Parathyroid adenoma (tissue), 2 donors: ENCODE measurements at regions not wholly inside any gene's neighbourhood (a gene's known extent, or its start where the extent isn't known, plus 50 kb on each side); places are given as distances from the start of the nearest gene placed in this dataset.
A peak's percentile ranks its signal among the peaks of the same experiment; 100 is the strongest.

Experiments used
- H2AFZ ChIP-seq: fragments of 300-600 bp; sonication (generic); one replicate; pipeline ENCODE4 v1.7.0; 2017; ENCODE audit warnings: antibody characterized with exemption, mild to moderate bottlenecking
- H3K27ac ChIP-seq: fragments of 300-600 bp; sonication (generic); one replicate; pipeline ENCODE4 v1.7.0; 2017
- H3K27me3 ChIP-seq: fragments of 300-600 bp; sonication (generic); one replicate; pipeline ENCODE4 v1.7.0; 2017; ENCODE audit warnings: low read length; ENCODE audit not compliant: control insufficient read depth, insufficient read depth
- H3K36me3 ChIP-seq: fragments of 300-600 bp; sonication (generic); one replicate; pipeline ENCODE4 v1.7.0; 2017; ENCODE audit warnings: low read length; ENCODE audit not compliant: control insufficient read depth, insufficient read depth
- H3K4me1 ChIP-seq: fragments of 300-600 bp; sonication (generic); one replicate; pipeline ENCODE4 v1.7.0; 2017; ENCODE audit warnings: control low read depth
- H3K4me2 ChIP-seq: fragments of 300-600 bp; sonication (generic); one replicate; pipeline ENCODE4 v1.7.0; 2017; ENCODE audit warnings: low read length
- H3K4me3 ChIP-seq: fragments of 300-600 bp; sonication (generic); one replicate; pipeline ENCODE4 v1.7.0; 2017; ENCODE audit warnings: low read depth, low read length
- H3K79me2 ChIP-seq: fragments of 300-600 bp; sonication (generic); one replicate; pipeline ENCODE4 v1.7.0; 2017; ENCODE audit warnings: control low read depth
- H3K9ac ChIP-seq: fragments of 300-600 bp; sonication (generic); one replicate; pipeline ENCODE4 v1.7.0; 2017; ENCODE audit warnings: mild to moderate bottlenecking
- H3K9me3 ChIP-seq: fragments of 300-600 bp; sonication (generic); one replicate; pipeline ENCODE4 v1.7.0; 2017; ENCODE audit warnings: low read length; ENCODE audit not compliant: control insufficient read depth
- CTCF ChIP-seq: fragments of 300-600 bp; sonication (generic); IDR thresholded peaks from one replicate; pipeline ENCODE4 v1.7.0; 2017; ENCODE audit warnings: antibody characterized with exemption, mild to moderate bottlenecking
- donor health status: primary hyperparathyroidism.

GRCh38 chr2:78427170-78427569, 598.3 kb upstream of the REG3G start:
- Histone ChIP-seq H3K79me2 (no peaks in the 10 kb centered on the region), H3K36me3 (no peaks in the 10 kb centered on the region), H3K27me3 (no peaks in the 10 kb centered on the region), H3K4me2 (no peak overlapping the region), H3K4me1 (no peaks in the 10 kb centered on the region), H3K27ac (no peak overlapping the region), H2AFZ (no peak overlapping the region), H3K9me3 (no peaks in the 10 kb centered on the region), H3K4me3 (no peak overlapping the region), H3K9ac (no peak overlapping the region)
- TF ChIP-seq CTCF: no peak

GRCh38 chr2:78431241-78431640, 594.3 kb upstream of the REG3G start:
- no peaks in the 10 kb centered on the region for H3K27me3 ChIP-seq
- no peak overlapping the region for H3K27ac ChIP-seq
- no peak overlapping the region for H3K4me2 ChIP-seq
- H3K9me3 ChIP-seq: no peaks in the 10 kb centered on the region
- TF ChIP-seq CTCF: peak; percentile 8
- H3K79me2 ChIP-seq: no peaks in the 10 kb centered on the region
- no peaks in the 10 kb centered on the region for H3K36me3 ChIP-seq
- no peak overlapping the region for H2AFZ ChIP-seq
- no peak overlapping the region for H3K4me3 ChIP-seq
- no peaks in the 10 kb centered on the region for H3K4me1 ChIP-seq
- H3K9ac ChIP-seq: no peak overlapping the region

GRCh38 chr2:78439122-78439521, 586.4 kb upstream of the REG3G start:
- H3K4me1 ChIP-seq: no peaks in the 10 kb centered on the region
- H3K9me3 ChIP-seq: no peaks in the 10 kb centered on the region
- TF ChIP-seq CTCF: no peak

GRCh38 chr2:78455586-78455985, 569.9 kb upstream of the REG3G start:
- Histone ChIP-seq H3K27me3 (no peaks in the 10 kb centered on the region), H3K4me2 (no peak overlapping the region), H3K27ac (no peak overlapping the region), H3K4me1 (no peaks in the 10 kb centered on the region), H3K36me3 (no peaks in the 10 kb centered on the region), H2AFZ (no peak overlapping the region), H3K9me3 (no peaks in the 10 kb centered on the region), H3K9ac (no peak overlapping the region), H3K4me3 (no peak overlapping the region), H3K79me2 (no peaks in the 10 kb centered on the region)
- TF ChIP-seq CTCF: no peak

More at GRCh38 chr2:78439122-78439521, 586.4 kb upstream of the REG3G start:
- H3K9ac ChIP-seq: no peak overlapping the region
- no peaks in the 10 kb centered on the region for H3K36me3 ChIP-seq
- H3K4me3 ChIP-seq: no peak overlapping the region
- H3K79me2 ChIP-seq: no peaks in the 10 kb centered on the region
- no peak overlapping the region for H3K27ac ChIP-seq
- no peaks in the 10 kb centered on the region for H3K27me3 ChIP-seq
- H2AFZ ChIP-seq: no peak overlapping the region
- no peak overlapping the region for H3K4me2 ChIP-seq

GRCh38 chr2:78457269-78457668, 568.2 kb upstream of the REG3G start:
- no peaks in the 10 kb centered on the region for H3K79me2 ChIP-seq
- no peak overlapping the region for H3K27ac ChIP-seq
- no peak overlapping the region for H3K4me3 ChIP-seq
- no peak overlapping the region for H3K4me2 ChIP-seq
- no peak overlapping the region for H2AFZ ChIP-seq
- H3K27me3 ChIP-seq: no peaks in the 10 kb centered on the region
- H3K9me3 ChIP-seq: no peaks in the 10 kb centered on the region
- no peak for TF ChIP-seq CTCF
- H3K36me3 ChIP-seq: no peaks in the 10 kb centered on the region
- H3K9ac ChIP-seq: no peak overlapping the region
- no peaks in the 10 kb centered on the region for H3K4me1 ChIP-seq
